ENCODE measurements at regions not wholly inside any gene's neighbourhood (a gene's known extent, or its start where the extent isn't known, plus 50 kb on each side); places are given as distances from the start of the nearest gene placed in this dataset.

DNA sequence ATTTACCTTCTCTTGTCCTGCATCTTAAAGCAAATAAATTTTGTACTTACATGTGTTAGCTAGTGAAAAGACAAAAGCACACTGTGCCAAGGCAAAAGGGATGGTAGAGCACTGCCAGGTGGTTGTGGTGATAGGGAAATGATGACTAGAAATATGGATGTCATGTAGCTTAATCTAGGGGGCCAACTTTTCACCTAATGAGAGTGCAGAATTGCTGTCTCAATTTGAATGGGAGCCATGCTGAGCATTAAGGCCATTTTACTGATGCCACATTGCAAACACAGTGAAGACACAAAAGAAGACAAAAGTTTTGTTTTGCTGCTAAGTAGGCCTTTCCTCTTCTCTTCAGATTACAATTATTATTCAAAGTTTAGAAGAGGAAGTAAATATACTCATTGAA is 274.7 kb downstream of the PDCD6IP start:
- TF ChIP-seq, protein P1, sequence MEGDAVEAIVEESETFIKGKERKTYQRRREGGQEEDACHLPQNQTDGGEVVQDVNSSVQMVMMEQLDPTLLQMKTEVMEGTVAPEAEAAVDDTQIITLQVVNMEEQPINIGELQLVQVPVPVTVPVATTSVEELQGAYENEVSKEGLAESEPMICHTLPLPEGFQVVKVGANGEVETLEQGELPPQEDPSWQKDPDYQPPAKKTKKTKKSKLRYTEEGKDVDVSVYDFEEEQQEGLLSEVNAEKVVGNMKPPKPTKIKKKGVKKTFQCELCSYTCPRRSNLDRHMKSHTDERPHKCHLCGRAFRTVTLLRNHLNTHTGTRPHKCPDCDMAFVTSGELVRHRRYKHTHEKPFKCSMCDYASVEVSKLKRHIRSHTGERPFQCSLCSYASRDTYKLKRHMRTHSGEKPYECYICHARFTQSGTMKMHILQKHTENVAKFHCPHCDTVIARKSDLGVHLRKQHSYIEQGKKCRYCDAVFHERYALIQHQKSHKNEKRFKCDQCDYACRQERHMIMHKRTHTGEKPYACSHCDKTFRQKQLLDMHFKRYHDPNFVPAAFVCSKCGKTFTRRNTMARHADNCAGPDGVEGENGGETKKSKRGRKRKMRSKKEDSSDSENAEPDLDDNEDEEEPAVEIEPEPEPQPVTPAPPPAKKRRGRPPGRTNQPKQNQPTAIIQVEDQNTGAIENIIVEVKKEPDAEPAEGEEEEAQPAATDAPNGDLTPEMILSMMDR (IDR thresholded peaks at IDR 0.05 in 8 of 11, conservative IDR thresholded peaks at IDR 0.05 in 3 of 11), result no peak
- TF ChIP-seq POLR2AphosphoS5 (IDR thresholded peaks at IDR 0.05), result no peak

Measured in spleen (tissue), 7 donors.